ENCODE measurements at regions not wholly inside any gene's neighbourhood (a gene's known extent, or its start where the extent isn't known, plus 50 kb on each side); places are given as distances from the start of the nearest gene placed in this dataset.

DNA sequence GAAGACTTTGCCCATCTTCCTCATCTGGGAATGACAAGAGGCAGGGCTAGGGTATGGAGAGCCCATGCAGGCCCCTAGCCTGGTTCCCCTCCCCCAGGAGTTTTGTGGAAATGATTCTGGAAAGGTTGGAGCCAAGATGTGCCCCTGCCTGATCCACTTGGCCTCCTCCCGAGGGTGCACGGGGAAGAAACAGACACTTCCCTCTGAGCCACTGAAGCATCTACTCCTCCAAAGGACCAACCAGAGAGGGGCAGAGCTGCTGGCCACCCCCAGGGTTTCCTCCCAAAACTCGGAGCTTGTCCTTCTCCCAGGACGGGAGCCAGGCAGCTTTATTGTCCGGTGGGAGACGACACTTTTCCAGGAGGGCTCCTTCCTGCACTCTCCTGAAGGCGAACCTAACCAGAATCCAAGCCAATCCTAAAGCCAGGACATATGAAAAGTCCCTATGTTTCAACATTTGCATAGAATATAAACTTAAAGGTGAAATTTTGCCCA lies 149.2 kb upstream of the COPS8 start:
- Histone ChIP-seq H3F3A (ENCODE audit: insufficient read depth, low read depth) (no peaks in the 10 kb centered on the region), H3K9me3 (ENCODE audit: insufficient read depth, low read depth) (no peaks in the 10 kb centered on the region), H3K27me3 (ENCODE audit: insufficient read depth, low read depth) (peaks cover 74% of the 10 kb centered on the region), H3K9me2 (ENCODE audit: insufficient read depth) (no peaks in the 10 kb centered on the region), H3K27ac (no peak overlapping the region), H3K4me2 (no peak overlapping the region), H3K36me3 (ENCODE audit: low read depth) (no peaks in the 10 kb centered on the region), H2AFZ (no peak overlapping the region), H3K4me3 (no peak overlapping the region), H4K20me1 (ENCODE audit: insufficient read depth) (no peaks in the 10 kb centered on the region), H3K79me2 (ENCODE audit: low read depth) (no peaks in the 10 kb centered on the region), H3K4me1 (replicated peaks; ENCODE audit: insufficient read depth) (no peaks in the 10 kb centered on the region)
- no peak for DNase-seq
- no peak for TF ChIP-seq EZH2 (IDR thresholded peaks at IDR 0.05; ENCODE audit: low read depth)
- TF ChIP-seq, protein P1, sequence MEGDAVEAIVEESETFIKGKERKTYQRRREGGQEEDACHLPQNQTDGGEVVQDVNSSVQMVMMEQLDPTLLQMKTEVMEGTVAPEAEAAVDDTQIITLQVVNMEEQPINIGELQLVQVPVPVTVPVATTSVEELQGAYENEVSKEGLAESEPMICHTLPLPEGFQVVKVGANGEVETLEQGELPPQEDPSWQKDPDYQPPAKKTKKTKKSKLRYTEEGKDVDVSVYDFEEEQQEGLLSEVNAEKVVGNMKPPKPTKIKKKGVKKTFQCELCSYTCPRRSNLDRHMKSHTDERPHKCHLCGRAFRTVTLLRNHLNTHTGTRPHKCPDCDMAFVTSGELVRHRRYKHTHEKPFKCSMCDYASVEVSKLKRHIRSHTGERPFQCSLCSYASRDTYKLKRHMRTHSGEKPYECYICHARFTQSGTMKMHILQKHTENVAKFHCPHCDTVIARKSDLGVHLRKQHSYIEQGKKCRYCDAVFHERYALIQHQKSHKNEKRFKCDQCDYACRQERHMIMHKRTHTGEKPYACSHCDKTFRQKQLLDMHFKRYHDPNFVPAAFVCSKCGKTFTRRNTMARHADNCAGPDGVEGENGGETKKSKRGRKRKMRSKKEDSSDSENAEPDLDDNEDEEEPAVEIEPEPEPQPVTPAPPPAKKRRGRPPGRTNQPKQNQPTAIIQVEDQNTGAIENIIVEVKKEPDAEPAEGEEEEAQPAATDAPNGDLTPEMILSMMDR (conservative IDR thresholded peaks at IDR 0.05) = no peak
- ChIA-PET CTCF (no interaction called here), POLR2A (ENCODE audit: unreplicated experiment) (interaction anchor here (0.6 kb wide), 1 partner anchor 570 kb away, joined by 3 read pairs; no protein-coding TSS in a partner anchor)
- no TSS peak for BruUV-seq (replicated peaks)
- intact Hi-C loops (cut with micrococcal nuclease; ENCODE audit: unreplicated experiment) = no loop called here

DNA sequence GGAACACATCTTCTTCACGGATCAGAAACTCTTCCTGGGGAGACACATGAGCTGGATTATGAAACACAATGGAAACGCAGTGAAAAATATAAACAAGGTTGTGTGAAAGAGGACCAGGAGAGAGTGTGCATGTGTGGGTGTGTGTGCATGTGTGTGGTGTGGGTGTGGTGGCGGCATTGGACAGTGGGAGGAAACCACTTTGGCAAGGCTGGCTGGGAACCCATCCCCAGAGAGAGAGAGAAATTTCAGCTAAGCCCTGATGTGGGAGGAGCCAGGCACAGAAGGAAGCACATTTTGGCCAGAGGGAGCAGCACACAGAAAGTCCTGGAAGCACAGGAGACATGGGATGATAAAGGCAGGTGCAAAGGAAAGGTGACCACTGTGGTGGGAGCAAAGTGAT lies 147.6 kb upstream of the COPS8 start:
- H3K4me2 ChIP-seq = no peak overlapping the region
- no peaks in the 10 kb centered on the region for H3K9me2 ChIP-seq (ENCODE audit: insufficient read depth)
- H3F3A ChIP-seq (ENCODE audit: insufficient read depth, low read depth) = no peaks in the 10 kb centered on the region
- no peak overlapping the region for H3K27ac ChIP-seq
- CTCF ChIA-PET = interaction anchor here (0.7 kb wide), 1 partner anchor 192 kb away, joined by 3 read pairs; no protein-coding TSS in a partner anchor
- TF ChIP-seq, protein P1 (conservative IDR thresholded peaks at IDR 0.05) = no peak
- TF ChIP-seq EZH2 (IDR thresholded peaks at IDR 0.05; ENCODE audit: low read depth) = no peak
- H3K9me3 ChIP-seq (ENCODE audit: insufficient read depth, low read depth) = no peaks in the 10 kb centered on the region
- no peak overlapping the region for H3K4me3 ChIP-seq
- H3K79me2 ChIP-seq (ENCODE audit: low read depth) = no peaks in the 10 kb centered on the region
- POLR2A ChIA-PET (ENCODE audit: unreplicated experiment) = no interaction called here
- intact Hi-C loops (cut with micrococcal nuclease; ENCODE audit: unreplicated experiment) = no loop called here
- no peak overlapping the region for H2AFZ ChIP-seq
- peaks cover 73% of the 10 kb centered on the region for H3K27me3 ChIP-seq (ENCODE audit: insufficient read depth, low read depth)
- no peaks in the 10 kb centered on the region for H3K36me3 ChIP-seq (ENCODE audit: low read depth)
- no peak for DNase-seq
- no peaks in the 10 kb centered on the region for H3K4me1 ChIP-seq (replicated peaks; ENCODE audit: insufficient read depth)
- no TSS peak for BruUV-seq (replicated peaks)
- H4K20me1 ChIP-seq (ENCODE audit: insufficient read depth) = no peaks in the 10 kb centered on the region

DNA sequence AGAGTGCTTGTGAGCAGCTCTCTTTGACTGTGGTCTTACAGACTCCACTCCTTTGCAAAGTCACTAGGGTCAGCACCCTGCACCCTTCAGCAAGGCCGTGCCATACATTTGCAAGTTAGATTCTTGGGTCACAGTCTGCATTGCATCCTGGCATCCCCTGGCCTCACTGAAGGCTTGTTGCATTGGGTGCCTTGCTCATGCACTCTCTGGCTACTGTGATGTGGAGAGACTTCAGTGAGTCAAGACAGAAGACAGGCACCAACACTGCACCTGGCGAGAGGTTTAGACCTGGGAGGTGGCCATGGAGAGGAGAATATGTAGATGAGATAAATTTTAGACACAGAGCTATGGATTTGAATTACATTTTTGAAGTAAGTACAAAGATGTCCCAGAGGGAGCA lies 146.4 kb upstream of the COPS8 start:
- Histone ChIP-seq H3K4me2 (no peak overlapping the region), H3K4me3 (no peak overlapping the region), H3F3A (ENCODE audit: insufficient read depth, low read depth) (no peaks in the 10 kb centered on the region), H3K9me2 (ENCODE audit: insufficient read depth) (no peaks in the 10 kb centered on the region), H4K20me1 (ENCODE audit: insufficient read depth) (no peaks in the 10 kb centered on the region), H2AFZ (no peak overlapping the region), H3K79me2 (ENCODE audit: low read depth) (no peaks in the 10 kb centered on the region), H3K27me3 (ENCODE audit: insufficient read depth, low read depth) (peaks cover 61% of the 10 kb centered on the region), H3K36me3 (ENCODE audit: low read depth) (no peaks in the 10 kb centered on the region), H3K27ac (no peak overlapping the region), H3K4me1 (replicated peaks; ENCODE audit: insufficient read depth) (no peaks in the 10 kb centered on the region), H3K9me3 (ENCODE audit: insufficient read depth, low read depth) (no peaks in the 10 kb centered on the region)
- POLR2A ChIA-PET (ENCODE audit: unreplicated experiment) = interaction anchor here (0.5 kb wide), 1 partner anchor 835 kb away, joined by 10 read pairs; no protein-coding TSS in a partner anchor
- intact Hi-C loops (cut with micrococcal nuclease; ENCODE audit: unreplicated experiment) = no loop called here
- DNase-seq = no peak
- no TSS peak for BruUV-seq (replicated peaks)
- TF ChIP-seq, protein P1 (conservative IDR thresholded peaks at IDR 0.05) = no peak
- CTCF ChIA-PET = no interaction called here
